ENCODE measurements at regions not wholly inside any gene's neighbourhood (a gene's known extent, or its start where the extent isn't known, plus 50 kb on each side); places are given as distances from the start of the nearest gene placed in this dataset.
A peak's percentile ranks its signal among the peaks of the same experiment; 100 is the strongest.

DNA sequence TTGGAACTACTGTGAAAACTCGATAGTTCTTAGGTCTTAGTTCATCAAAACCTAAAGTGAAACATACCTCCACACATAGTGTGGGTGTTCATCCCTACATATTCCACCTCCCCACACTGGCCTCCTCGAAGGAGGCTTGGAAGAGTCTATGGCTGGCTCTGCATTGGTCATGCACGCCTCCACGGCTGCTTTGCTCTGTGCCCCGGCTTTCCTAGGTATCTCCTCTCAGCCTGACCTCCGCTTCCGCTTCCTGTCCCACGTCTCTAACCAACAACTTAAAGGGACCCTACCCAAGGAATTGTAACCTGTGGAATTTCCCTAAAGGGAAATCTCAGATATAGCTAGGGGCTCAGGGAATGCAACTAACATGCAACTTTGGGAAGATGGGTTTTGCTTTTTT is 79.7 kb upstream of the MBNL2 start (continued):
- TF ChIP-seq, protein P1, sequence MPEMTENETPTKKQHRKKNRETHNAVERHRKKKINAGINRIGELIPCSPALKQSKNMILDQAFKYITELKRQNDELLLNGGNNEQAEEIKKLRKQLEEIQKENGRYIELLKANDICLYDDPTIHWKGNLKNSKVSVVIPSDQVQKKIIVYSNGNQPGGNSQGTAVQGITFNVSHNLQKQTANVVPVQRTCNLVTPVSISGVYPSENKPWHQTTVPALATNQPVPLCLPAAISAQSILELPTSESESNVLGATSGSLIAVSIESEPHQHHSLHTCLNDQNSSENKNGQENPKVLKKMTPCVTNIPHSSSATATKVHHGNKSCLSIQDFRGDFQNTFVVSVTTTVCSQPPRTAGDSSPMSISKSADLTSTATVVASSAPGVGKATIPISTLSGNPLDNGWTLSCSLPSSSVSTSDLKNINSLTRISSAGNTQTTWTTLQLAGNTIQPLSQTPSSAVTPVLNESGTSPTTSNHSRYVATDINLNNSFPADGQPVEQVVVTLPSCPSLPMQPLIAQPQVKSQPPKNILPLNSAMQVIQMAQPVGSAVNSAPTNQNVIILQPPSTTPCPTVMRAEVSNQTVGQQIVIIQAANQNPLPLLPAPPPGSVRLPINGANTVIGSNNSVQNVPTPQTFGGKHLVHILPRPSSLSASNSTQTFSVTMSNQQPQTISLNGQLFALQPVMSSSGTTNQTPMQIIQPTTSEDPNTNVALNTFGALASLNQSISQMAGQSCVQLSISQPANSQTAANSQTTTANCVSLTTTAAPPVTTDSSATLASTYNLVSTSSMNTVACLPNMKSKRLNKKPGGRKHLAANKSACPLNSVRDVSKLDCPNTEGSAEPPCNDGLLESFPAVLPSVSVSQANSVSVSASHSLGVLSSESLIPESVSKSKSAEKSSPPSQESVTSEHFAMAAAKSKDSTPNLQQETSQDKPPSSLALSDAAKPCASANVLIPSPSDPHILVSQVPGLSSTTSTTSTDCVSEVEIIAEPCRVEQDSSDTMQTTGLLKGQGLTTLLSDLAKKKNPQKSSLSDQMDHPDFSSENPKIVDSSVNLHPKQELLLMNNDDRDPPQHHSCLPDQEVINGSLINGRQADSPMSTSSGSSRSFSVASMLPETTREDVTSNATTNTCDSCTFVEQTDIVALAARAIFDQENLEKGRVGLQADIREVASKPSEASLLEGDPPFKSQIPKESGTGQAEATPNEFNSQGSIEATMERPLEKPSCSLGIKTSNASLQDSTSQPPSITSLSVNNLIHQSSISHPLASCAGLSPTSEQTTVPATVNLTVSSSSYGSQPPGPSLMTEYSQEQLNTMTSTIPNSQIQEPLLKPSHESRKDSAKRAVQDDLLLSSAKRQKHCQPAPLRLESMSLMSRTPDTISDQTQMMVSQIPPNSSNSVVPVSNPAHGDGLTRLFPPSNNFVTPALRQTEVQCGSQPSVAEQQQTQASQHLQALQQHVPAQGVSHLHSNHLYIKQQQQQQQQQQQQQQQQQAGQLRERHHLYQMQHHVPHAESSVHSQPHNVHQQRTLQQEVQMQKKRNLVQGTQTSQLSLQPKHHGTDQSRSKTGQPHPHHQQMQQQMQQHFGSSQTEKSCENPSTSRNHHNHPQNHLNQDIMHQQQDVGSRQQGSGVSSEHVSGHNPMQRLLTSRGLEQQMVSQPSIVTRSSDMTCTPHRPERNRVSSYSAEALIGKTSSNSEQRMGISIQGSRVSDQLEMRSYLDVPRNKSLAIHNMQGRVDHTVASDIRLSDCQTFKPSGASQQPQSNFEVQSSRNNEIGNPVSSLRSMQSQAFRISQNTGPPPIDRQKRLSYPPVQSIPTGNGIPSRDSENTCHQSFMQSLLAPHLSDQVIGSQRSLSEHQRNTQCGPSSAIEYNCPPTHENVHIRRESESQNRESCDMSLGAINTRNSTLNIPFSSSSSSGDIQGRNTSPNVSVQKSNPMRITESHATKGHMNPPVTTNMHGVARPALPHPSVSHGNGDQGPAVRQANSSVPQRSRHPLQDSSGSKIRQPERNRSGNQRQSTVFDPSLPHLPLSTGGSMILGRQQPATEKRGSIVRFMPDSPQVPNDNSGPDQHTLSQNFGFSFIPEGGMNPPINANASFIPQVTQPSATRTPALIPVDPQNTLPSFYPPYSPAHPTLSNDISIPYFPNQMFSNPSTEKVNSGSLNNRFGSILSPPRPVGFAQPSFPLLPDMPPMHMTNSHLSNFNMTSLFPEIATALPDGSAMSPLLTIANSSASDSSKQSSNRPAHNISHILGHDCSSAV (CRISPR knock-in tag; IDR thresholded peaks at IDR 0.05; ENCODE audit: borderline replicate concordance) = no peak
- TF ChIP-seq RORA (CRISPR knock-in tag; IDR thresholded peaks at IDR 0.05) (no peak), SALL1 (CRISPR knock-in tag; IDR thresholded peaks at IDR 0.05) (0 out of 2 replicates have a peak, but pooled peaks have one; percentile 13), SNAPC2 (CRISPR knock-in tag; IDR thresholded peaks at IDR 0.05) (no peak), CBX5 (CRISPR knock-in tag; IDR thresholded peaks at IDR 0.05; ENCODE audit: borderline replicate concordance) (peak; percentile 19; the same call in 1 of the 2 replicates), ERF (CRISPR knock-in tag; IDR thresholded peaks at IDR 0.05) (no peak), ZNF138 (CRISPR knock-in tag; IDR thresholded peaks at IDR 0.05; ENCODE audit: low read depth) (no peak), TEAD3 (CRISPR knock-in tag; optimal IDR thresholded peaks at IDR 0.05; ENCODE audit: borderline replicate concordance) (no peak), RFX5 (IDR thresholded peaks at IDR 0.05; ENCODE audit: low read depth, low read length) (no peak), GABPB1 (CRISPR knock-in tag; IDR thresholded peaks at IDR 0.05) (peak; percentile 75), BCL6 (CRISPR knock-in tag; IDR thresholded peaks at IDR 0.05) (no peak), PAWR (CRISPR knock-in tag; IDR thresholded peaks at IDR 0.05; ENCODE audit: borderline replicate concordance) (no peak), ZNF776 (CRISPR knock-in tag; IDR thresholded peaks at IDR 0.05) (no peak)
- TF ChIP-seq, protein P2, sequence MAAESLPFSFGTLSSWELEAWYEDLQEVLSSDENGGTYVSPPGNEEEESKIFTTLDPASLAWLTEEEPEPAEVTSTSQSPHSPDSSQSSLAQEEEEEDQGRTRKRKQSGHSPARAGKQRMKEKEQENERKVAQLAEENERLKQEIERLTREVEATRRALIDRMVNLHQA (CRISPR knock-in tag; IDR thresholded peaks at IDR 0.05) = no peak
- TF ChIP-seq, protein P3, sequence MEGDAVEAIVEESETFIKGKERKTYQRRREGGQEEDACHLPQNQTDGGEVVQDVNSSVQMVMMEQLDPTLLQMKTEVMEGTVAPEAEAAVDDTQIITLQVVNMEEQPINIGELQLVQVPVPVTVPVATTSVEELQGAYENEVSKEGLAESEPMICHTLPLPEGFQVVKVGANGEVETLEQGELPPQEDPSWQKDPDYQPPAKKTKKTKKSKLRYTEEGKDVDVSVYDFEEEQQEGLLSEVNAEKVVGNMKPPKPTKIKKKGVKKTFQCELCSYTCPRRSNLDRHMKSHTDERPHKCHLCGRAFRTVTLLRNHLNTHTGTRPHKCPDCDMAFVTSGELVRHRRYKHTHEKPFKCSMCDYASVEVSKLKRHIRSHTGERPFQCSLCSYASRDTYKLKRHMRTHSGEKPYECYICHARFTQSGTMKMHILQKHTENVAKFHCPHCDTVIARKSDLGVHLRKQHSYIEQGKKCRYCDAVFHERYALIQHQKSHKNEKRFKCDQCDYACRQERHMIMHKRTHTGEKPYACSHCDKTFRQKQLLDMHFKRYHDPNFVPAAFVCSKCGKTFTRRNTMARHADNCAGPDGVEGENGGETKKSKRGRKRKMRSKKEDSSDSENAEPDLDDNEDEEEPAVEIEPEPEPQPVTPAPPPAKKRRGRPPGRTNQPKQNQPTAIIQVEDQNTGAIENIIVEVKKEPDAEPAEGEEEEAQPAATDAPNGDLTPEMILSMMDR (CRISPR knock-in tag; IDR thresholded peaks at IDR 0.05) = no peak
- TF ChIP-seq, protein P4, sequence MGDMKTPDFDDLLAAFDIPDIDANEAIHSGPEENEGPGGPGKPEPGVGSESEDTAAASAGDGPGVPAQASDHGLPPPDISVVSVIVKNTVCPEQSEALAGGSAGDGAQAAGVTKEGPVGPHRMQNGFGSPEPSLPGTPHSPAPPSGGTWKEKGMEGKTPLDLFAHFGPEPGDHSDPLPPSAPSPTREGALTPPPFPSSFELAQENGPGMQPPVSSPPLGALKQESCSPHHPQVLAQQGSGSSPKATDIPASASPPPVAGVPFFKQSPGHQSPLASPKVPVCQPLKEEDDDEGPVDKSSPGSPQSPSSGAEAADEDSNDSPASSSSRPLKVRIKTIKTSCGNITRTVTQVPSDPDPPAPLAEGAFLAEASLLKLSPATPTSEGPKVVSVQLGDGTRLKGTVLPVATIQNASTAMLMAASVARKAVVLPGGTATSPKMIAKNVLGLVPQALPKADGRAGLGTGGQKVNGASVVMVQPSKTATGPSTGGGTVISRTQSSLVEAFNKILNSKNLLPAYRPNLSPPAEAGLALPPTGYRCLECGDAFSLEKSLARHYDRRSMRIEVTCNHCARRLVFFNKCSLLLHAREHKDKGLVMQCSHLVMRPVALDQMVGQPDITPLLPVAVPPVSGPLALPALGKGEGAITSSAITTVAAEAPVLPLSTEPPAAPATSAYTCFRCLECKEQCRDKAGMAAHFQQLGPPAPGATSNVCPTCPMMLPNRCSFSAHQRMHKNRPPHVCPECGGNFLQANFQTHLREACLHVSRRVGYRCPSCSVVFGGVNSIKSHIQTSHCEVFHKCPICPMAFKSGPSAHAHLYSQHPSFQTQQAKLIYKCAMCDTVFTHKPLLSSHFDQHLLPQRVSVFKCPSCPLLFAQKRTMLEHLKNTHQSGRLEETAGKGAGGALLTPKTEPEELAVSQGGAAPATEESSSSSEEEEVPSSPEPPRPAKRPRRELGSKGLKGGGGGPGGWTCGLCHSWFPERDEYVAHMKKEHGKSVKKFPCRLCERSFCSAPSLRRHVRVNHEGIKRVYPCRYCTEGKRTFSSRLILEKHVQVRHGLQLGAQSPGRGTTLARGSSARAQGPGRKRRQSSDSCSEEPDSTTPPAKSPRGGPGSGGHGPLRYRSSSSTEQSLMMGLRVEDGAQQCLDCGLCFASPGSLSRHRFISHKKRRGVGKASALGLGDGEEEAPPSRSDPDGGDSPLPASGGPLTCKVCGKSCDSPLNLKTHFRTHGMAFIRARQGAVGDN (CRISPR knock-in tag; IDR thresholded peaks at IDR 0.05) = peak; percentile 23; the same call in 1 of the 2 replicates
